ENCODE measurements at regions not wholly inside any gene's neighbourhood (a gene's known extent, or its start where the extent isn't known, plus 50 kb on each side); places are given as distances from the start of the nearest gene placed in this dataset.

DNA sequence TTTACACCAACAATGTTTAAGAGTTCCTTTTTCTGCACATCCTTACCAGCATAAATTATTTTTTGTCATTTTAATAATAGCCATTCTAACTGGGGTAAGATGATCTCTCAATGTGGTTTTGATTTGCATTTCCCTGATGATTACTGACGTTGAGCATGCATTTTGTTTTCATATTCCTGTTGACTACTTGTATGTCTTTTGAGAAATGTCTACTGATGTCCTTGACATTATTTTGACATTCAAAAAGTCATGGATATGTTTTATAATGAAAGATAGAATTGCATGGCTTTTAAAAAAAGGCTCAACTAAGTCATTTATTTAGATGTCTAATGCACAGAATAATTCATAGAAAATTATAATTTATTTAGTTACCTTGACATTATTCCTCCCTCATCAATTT, 381.6 kb upstream of the C9orf72 start:
- H3K36me3 ChIP-seq (ENCODE audit: control insufficient read depth, low read length) = no peaks in the 10 kb centered on the region
- H3K9me2 ChIP-seq (replicated peaks; ENCODE audit: control insufficient read depth, low read length) = no peaks in the 10 kb centered on the region
- H4K20me1 ChIP-seq (ENCODE audit: control insufficient read depth, insufficient read depth, low read depth, low read length) = no peaks in the 10 kb centered on the region
- no peak overlapping the region for H3K27ac ChIP-seq (ENCODE audit: low read depth, low read length)
- no peaks in the 10 kb centered on the region for H3K27me3 ChIP-seq (ENCODE audit: control insufficient read depth, low read length)
- H3F3A ChIP-seq (ENCODE audit: control insufficient read depth, insufficient read depth) = no peaks in the 10 kb centered on the region
- H3K4me2 ChIP-seq (ENCODE audit: low read length) = no peak overlapping the region
- no peaks in the 10 kb centered on the region for H3K9me3 ChIP-seq (ENCODE audit: control insufficient read depth, insufficient read depth, low read length)
- H3K4me1 ChIP-seq (ENCODE audit: control insufficient read depth, low read length) = no peaks in the 10 kb centered on the region
- no peak for TF ChIP-seq EZH2phosphoT487 (IDR thresholded peaks at IDR 0.05; ENCODE audit: borderline replicate concordance, low read length)
- TF ChIP-seq, protein P1, sequence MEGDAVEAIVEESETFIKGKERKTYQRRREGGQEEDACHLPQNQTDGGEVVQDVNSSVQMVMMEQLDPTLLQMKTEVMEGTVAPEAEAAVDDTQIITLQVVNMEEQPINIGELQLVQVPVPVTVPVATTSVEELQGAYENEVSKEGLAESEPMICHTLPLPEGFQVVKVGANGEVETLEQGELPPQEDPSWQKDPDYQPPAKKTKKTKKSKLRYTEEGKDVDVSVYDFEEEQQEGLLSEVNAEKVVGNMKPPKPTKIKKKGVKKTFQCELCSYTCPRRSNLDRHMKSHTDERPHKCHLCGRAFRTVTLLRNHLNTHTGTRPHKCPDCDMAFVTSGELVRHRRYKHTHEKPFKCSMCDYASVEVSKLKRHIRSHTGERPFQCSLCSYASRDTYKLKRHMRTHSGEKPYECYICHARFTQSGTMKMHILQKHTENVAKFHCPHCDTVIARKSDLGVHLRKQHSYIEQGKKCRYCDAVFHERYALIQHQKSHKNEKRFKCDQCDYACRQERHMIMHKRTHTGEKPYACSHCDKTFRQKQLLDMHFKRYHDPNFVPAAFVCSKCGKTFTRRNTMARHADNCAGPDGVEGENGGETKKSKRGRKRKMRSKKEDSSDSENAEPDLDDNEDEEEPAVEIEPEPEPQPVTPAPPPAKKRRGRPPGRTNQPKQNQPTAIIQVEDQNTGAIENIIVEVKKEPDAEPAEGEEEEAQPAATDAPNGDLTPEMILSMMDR (IDR thresholded peaks at IDR 0.05; ENCODE audit: low read depth, low read length, poor library complexity, severe bottlenecking) = no peak
- H3K79me2 ChIP-seq (ENCODE audit: control insufficient read depth, low read length) = no peaks in the 10 kb centered on the region
- no peak overlapping the region for H3K4me3 ChIP-seq (ENCODE audit: low read length)

DNA sequence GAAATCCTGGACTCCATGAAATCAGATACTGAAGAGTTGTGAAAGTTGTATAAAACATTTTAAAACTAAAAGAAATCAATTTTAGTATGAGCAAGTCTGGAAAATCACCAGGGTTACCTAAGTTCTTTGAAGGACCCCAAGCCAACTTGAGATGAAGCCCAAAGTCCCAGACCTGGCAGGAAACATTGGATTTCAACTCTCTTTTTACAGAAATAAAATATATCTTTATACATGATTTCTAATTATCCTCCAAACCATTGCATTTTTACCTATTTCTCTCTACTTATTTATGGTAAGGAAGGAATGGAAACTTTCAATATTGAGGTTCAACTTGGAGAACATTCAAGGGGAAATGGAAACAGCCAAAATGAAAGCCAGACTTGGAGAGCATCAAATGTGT, 390.6 kb upstream of the C9orf72 start:
- Histone ChIP-seq H3K4me2 (ENCODE audit: low read length) (no peak overlapping the region), H3K9me3 (ENCODE audit: control insufficient read depth, insufficient read depth, low read length) (no peaks in the 10 kb centered on the region), H3K36me3 (ENCODE audit: control insufficient read depth, low read length) (no peaks in the 10 kb centered on the region), H4K20me1 (ENCODE audit: control insufficient read depth, insufficient read depth, low read depth, low read length) (no peaks in the 10 kb centered on the region), H3K27ac (ENCODE audit: low read depth, low read length) (no peak overlapping the region), H3K9me2 (replicated peaks; ENCODE audit: control insufficient read depth, low read length) (no peaks in the 10 kb centered on the region), H3K79me2 (ENCODE audit: control insufficient read depth, low read length) (no peaks in the 10 kb centered on the region), H3K27me3 (ENCODE audit: control insufficient read depth, low read length) (no peaks in the 10 kb centered on the region), H3K4me1 (ENCODE audit: control insufficient read depth, low read length) (no peaks in the 10 kb centered on the region), H3F3A (ENCODE audit: control insufficient read depth, insufficient read depth) (no peaks in the 10 kb centered on the region), H3K4me3 (ENCODE audit: low read length) (no peak overlapping the region)
- TF ChIP-seq EZH2phosphoT487 (IDR thresholded peaks at IDR 0.05; ENCODE audit: borderline replicate concordance, low read length) = no peak
- TF ChIP-seq, protein P1 (IDR thresholded peaks at IDR 0.05; ENCODE audit: low read depth, low read length, poor library complexity, severe bottlenecking) = no peak

DNA sequence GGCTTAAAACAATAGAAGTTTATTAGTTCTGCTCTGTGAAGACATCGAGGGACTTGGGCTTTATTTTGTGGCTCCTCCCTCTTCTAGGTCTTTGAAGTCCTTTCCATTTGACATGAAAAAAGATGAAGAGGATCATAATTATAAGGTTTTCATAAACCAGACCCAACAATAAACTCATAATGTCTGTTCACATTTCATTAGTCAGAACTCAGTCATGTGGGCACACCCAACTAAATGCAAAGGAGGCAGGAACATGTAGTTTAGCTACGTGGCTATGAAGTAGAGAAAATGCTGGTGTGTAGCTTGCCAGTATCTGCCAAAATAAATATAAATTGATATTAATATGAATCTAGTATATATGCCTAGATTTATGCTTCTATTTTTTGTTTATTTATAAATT, 393.9 kb upstream of the C9orf72 start:
- H3K4me2 ChIP-seq (ENCODE audit: low read length) = no peak overlapping the region
- H3K9me3 ChIP-seq (ENCODE audit: control insufficient read depth, insufficient read depth, low read length) = no peaks in the 10 kb centered on the region
- no peaks in the 10 kb centered on the region for H3K27me3 ChIP-seq (ENCODE audit: control insufficient read depth, low read length)
- H3F3A ChIP-seq (ENCODE audit: control insufficient read depth, insufficient read depth) = no peaks in the 10 kb centered on the region
- no peaks in the 10 kb centered on the region for H3K79me2 ChIP-seq (ENCODE audit: control insufficient read depth, low read length)
- no peaks in the 10 kb centered on the region for H3K4me1 ChIP-seq (ENCODE audit: control insufficient read depth, low read length)
- H3K4me3 ChIP-seq (ENCODE audit: low read length) = no peak overlapping the region
- no peaks in the 10 kb centered on the region for H3K9me2 ChIP-seq (replicated peaks; ENCODE audit: control insufficient read depth, low read length)
- no peaks in the 10 kb centered on the region for H4K20me1 ChIP-seq (ENCODE audit: control insufficient read depth, insufficient read depth, low read depth, low read length)
- TF ChIP-seq, protein P1 (IDR thresholded peaks at IDR 0.05; ENCODE audit: low read depth, low read length, poor library complexity, severe bottlenecking) = no peak
- no peak for TF ChIP-seq EZH2phosphoT487 (IDR thresholded peaks at IDR 0.05; ENCODE audit: borderline replicate concordance, low read length)
- H3K27ac ChIP-seq (ENCODE audit: low read depth, low read length) = no peak overlapping the region
- no peaks in the 10 kb centered on the region for H3K36me3 ChIP-seq (ENCODE audit: control insufficient read depth, low read length)

DNA sequence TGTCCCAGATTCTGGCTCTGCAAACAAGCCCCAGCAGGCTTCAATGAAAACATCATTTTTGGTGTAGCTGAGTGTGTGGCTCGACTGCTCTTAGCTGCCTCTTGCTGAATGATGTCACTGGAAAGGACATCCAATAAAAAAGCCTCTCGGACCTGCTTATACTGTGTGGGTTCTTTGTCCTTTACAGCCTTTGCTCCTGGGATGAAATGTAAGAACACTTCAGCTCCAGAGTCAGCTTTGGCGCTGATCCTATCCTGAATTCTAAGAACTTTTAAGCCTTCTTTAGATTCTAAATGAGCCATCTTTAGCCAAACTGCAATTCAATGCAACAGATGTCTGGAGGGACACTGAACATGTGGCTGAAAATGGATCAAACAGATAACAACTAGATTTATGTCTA, 404.6 kb upstream of the C9orf72 start:
- H3K9me3 ChIP-seq (ENCODE audit: control insufficient read depth, insufficient read depth, low read length) = no peaks in the 10 kb centered on the region
- H4K20me1 ChIP-seq (ENCODE audit: control insufficient read depth, insufficient read depth, low read depth, low read length) = no peaks in the 10 kb centered on the region
- H3F3A ChIP-seq (ENCODE audit: control insufficient read depth, insufficient read depth) = no peaks in the 10 kb centered on the region
- no peaks in the 10 kb centered on the region for H3K36me3 ChIP-seq (ENCODE audit: control insufficient read depth, low read length)
- TF ChIP-seq, protein P1 (IDR thresholded peaks at IDR 0.05; ENCODE audit: low read depth, low read length, poor library complexity, severe bottlenecking) = no peak
- no peak for TF ChIP-seq EZH2phosphoT487 (IDR thresholded peaks at IDR 0.05; ENCODE audit: borderline replicate concordance, low read length)
- H3K27me3 ChIP-seq (ENCODE audit: control insufficient read depth, low read length) = no peaks in the 10 kb centered on the region
- no peaks in the 10 kb centered on the region for H3K4me1 ChIP-seq (ENCODE audit: control insufficient read depth, low read length)
- H3K79me2 ChIP-seq (ENCODE audit: control insufficient read depth, low read length) = no peaks in the 10 kb centered on the region
- no peak overlapping the region for H3K4me2 ChIP-seq (ENCODE audit: low read length)
- no peak overlapping the region for H3K4me3 ChIP-seq (ENCODE audit: low read length)
- no peaks in the 10 kb centered on the region for H3K9me2 ChIP-seq (replicated peaks; ENCODE audit: control insufficient read depth, low read length)
- no peak overlapping the region for H3K27ac ChIP-seq (ENCODE audit: low read depth, low read length)

Data from DOHH2 (cell line).